ENCODE measurements at regions not wholly inside any gene's neighbourhood (a gene's known extent, or its start where the extent isn't known, plus 50 kb on each side); places are given as distances from the start of the nearest gene placed in this dataset.

DNA sequence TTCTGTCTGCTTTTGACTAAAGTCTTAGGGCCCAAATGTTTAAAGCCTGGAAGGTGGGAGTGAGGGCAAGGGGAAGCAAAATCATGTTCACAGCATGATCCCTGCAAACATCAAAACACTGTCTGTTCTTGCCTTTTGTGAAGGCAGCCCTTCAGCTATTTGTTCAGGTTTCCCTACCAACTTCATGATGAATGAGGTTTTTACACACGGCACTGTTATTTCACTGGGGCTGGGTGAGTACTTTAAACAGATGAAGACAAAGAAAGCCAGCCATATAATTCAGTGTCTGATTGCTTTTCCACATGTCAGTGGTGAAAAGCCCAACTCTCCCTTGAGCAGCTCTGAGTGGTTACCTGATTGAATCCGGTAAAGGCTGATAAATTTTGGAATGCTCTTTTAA, 224.7 kb upstream of the GRAMD2B start:
- no peak overlapping the region for H3K27ac ChIP-seq (ENCODE audit: low read depth in 2 of 2, low read length in 1 of 2)
- 46 to 52% methylated on average over 2 of the region's 2 CpGs for WGBS, 2 donors
- no peaks in the 10 kb centered on the region for H3K4me1 ChIP-seq (ENCODE audit: control insufficient read depth in 2 of 2, insufficient read depth in 2 of 2, low read length in 1 of 2)
- H3K4me3 ChIP-seq (ENCODE audit: low read depth in 1 of 2, low read length in 2 of 2) = no peak overlapping the region
- no peaks in the 10 kb centered on the region for H3K27me3 ChIP-seq (ENCODE audit: control insufficient read depth in 1 of 2, insufficient read depth in 2 of 2, low read length in 2 of 2)
- peaks cover 0 to 2% of the 10 kb centered on the region in 2 donors for H3K9me3 ChIP-seq (ENCODE audit: control insufficient read depth in 2 of 2, insufficient read depth in 1 of 2, low read depth in 1 of 2, low read length in 1 of 2)
- H3K36me3 ChIP-seq (ENCODE audit: control insufficient read depth in 2 of 2, insufficient read depth in 2 of 2, low read length in 1 of 2) = no peaks in the 10 kb centered on the region

- no peak overlapping the region for H3K27ac ChIP-seq (ENCODE audit: low read depth in 2 of 2, low read length in 1 of 2)
- peaks cover 0 to 2% of the 10 kb centered on the region in 2 donors for H3K9me3 ChIP-seq (ENCODE audit: control insufficient read depth in 2 of 2, insufficient read depth in 1 of 2, low read depth in 1 of 2, low read length in 1 of 2)
- no peak overlapping the region for H3K4me3 ChIP-seq (ENCODE audit: low read depth in 1 of 2, low read length in 2 of 2)
- H3K4me1 ChIP-seq (ENCODE audit: control insufficient read depth in 2 of 2, insufficient read depth in 2 of 2, low read length in 1 of 2) = no peaks in the 10 kb centered on the region
- no peaks in the 10 kb centered on the region for H3K27me3 ChIP-seq (ENCODE audit: control insufficient read depth in 1 of 2, insufficient read depth in 2 of 2, low read length in 2 of 2)
- 86 to 87% methylated on average over 4 of the region's 4 CpGs for WGBS, 2 donors
- no peaks in the 10 kb centered on the region for H3K36me3 ChIP-seq (ENCODE audit: control insufficient read depth in 2 of 2, insufficient read depth in 2 of 2, low read length in 1 of 2)
These were observed 223.7 kb upstream of the GRAMD2B start for GRCh38 chr5:126199467-126199866.

DNA sequence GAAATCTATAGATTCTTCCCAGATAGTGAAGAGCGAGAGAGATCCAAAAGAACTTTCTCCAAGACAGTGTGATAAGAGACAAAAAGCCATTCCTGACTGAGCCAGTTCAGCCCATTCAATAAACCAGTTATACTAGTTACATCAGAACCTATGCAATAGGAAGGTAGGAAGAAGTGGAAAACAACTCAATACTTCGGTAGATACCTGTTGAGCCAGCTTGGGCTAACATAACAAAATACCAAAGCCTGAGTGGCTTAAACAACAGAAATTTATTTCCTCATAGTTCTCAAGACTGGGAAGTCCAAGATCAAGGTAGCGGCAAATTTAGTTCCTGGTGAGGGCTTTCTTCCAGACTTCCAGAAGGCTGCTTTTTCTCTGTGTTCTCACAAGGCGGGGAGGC, 214.5 kb upstream of the GRAMD2B start:
- 52 to 58% methylated on average over 4 of the region's 4 CpGs for WGBS, 2 donors
- no peaks in the 10 kb centered on the region for H3K9me3 ChIP-seq (ENCODE audit: control insufficient read depth in 2 of 2, insufficient read depth in 1 of 2, low read depth in 1 of 2, low read length in 1 of 2)
- H3K27me3 ChIP-seq (ENCODE audit: control insufficient read depth in 1 of 2, insufficient read depth in 2 of 2, low read length in 2 of 2) = no peaks in the 10 kb centered on the region
- no peak overlapping the region for H3K4me3 ChIP-seq (ENCODE audit: low read depth in 1 of 2, low read length in 2 of 2)
- H3K27ac ChIP-seq (ENCODE audit: low read depth in 2 of 2, low read length in 1 of 2) = peak overlapping the region in 1 of 2 donors; percentile 35
- H3K4me1 ChIP-seq (ENCODE audit: control insufficient read depth in 2 of 2, insufficient read depth in 2 of 2, low read length in 1 of 2) = no peaks in the 10 kb centered on the region
- H3K36me3 ChIP-seq (ENCODE audit: control insufficient read depth in 2 of 2, insufficient read depth in 2 of 2, low read length in 1 of 2) = no peaks in the 10 kb centered on the region

GRCh38 chr5:126210955-126211354, 212.3 kb upstream of the GRAMD2B start:
- H3K36me3 ChIP-seq (ENCODE audit: control insufficient read depth in 2 of 2, insufficient read depth in 2 of 2, low read length in 1 of 2) = no peaks in the 10 kb centered on the region
- H3K4me3 ChIP-seq (ENCODE audit: low read depth in 1 of 2, low read length in 2 of 2) = no peak overlapping the region
- no peaks in the 10 kb centered on the region for H3K9me3 ChIP-seq (ENCODE audit: control insufficient read depth in 2 of 2, insufficient read depth in 1 of 2, low read depth in 1 of 2, low read length in 1 of 2)
- WGBS, 2 donors = 75 to 84% methylated on average over 6 of the region's 6 CpGs
- H3K4me1 ChIP-seq (ENCODE audit: control insufficient read depth in 2 of 2, insufficient read depth in 2 of 2, low read length in 1 of 2) = no peaks in the 10 kb centered on the region
- no peak overlapping the region for H3K27ac ChIP-seq (ENCODE audit: low read depth in 2 of 2, low read length in 1 of 2)
- no peaks in the 10 kb centered on the region for H3K27me3 ChIP-seq (ENCODE audit: control insufficient read depth in 1 of 2, insufficient read depth in 2 of 2, low read length in 2 of 2)

- H3K27ac ChIP-seq (ENCODE audit: low read depth in 2 of 2, low read length in 1 of 2) = no peak overlapping the region
- no peaks in the 10 kb centered on the region for H3K27me3 ChIP-seq (ENCODE audit: control insufficient read depth in 1 of 2, insufficient read depth in 2 of 2, low read length in 2 of 2)
- no peaks in the 10 kb centered on the region for H3K4me1 ChIP-seq (ENCODE audit: control insufficient read depth in 2 of 2, insufficient read depth in 2 of 2, low read length in 1 of 2)
- no peak overlapping the region for H3K4me3 ChIP-seq (ENCODE audit: low read depth in 1 of 2, low read length in 2 of 2)
- no peaks in the 10 kb centered on the region for H3K36me3 ChIP-seq (ENCODE audit: control insufficient read depth in 2 of 2, insufficient read depth in 2 of 2, low read length in 1 of 2)
- peaks cover 0 to 4% of the 10 kb centered on the region in 2 donors for H3K9me3 ChIP-seq (ENCODE audit: control insufficient read depth in 2 of 2, insufficient read depth in 1 of 2, low read depth in 1 of 2, low read length in 1 of 2)
These were observed 203.6 kb upstream of the GRAMD2B start for GRCh38 chr5:126219616-126220015.

GRCh38 chr5:126220725-126221124, 202.5 kb upstream of the GRAMD2B start:
- 90 to 94% methylated on average over 11 of the region's 11 CpGs for WGBS, 2 donors
- Histone ChIP-seq H3K36me3 (ENCODE audit: control insufficient read depth in 2 of 2, insufficient read depth in 2 of 2, low read length in 1 of 2) (no peaks in the 10 kb centered on the region), H3K27ac (ENCODE audit: low read depth in 2 of 2, low read length in 1 of 2) (no peak overlapping the region)

DNA sequence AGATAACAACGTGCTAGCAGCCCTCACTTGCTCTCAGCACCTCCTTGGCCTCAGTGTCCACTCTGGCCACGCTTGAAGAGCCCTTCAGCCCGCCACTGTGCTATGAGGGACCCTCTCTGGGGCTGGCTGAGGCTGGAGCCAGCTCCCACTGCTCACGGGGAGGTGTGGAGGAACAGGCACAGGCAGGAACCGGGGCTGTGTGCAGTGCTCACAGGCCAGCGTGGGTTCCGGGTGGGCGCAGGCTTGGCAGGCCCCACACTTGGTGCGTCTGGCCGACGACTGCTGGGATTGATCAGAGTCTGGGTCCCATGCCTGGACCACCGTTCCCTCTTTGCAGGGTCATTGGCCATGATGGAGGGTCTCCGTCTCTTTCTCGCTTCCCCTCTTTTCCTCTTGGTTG, 194.3 kb upstream of the GRAMD2B start:
- H3K36me3 ChIP-seq (ENCODE audit: control insufficient read depth in 2 of 2, insufficient read depth in 2 of 2, low read length in 1 of 2) = no peaks in the 10 kb centered on the region
- no peak overlapping the region for H3K4me3 ChIP-seq (ENCODE audit: low read depth in 1 of 2, low read length in 2 of 2)
- 93% methylated on average over 14 of the region's 14 CpGs for whole genome bisulfite sequencing, 2 donors
- no peaks in the 10 kb centered on the region for H3K27me3 ChIP-seq (ENCODE audit: control insufficient read depth in 1 of 2, insufficient read depth in 2 of 2, low read length in 2 of 2)
- H3K27ac ChIP-seq (ENCODE audit: low read depth in 2 of 2, low read length in 1 of 2) = no peak overlapping the region
- H3K4me1 ChIP-seq (ENCODE audit: control insufficient read depth in 2 of 2, insufficient read depth in 2 of 2, low read length in 1 of 2) = no peaks in the 10 kb centered on the region
- peaks cover 3 to 5% of the 10 kb centered on the region in 2 donors for H3K9me3 ChIP-seq (ENCODE audit: control insufficient read depth in 2 of 2, insufficient read depth in 1 of 2, low read depth in 1 of 2, low read length in 1 of 2)

More at GRCh38 chr5:126220725-126221124, 202.5 kb upstream of the GRAMD2B start:
- H3K9me3 ChIP-seq (ENCODE audit: control insufficient read depth in 2 of 2, insufficient read depth in 1 of 2, low read depth in 1 of 2, low read length in 1 of 2) = peaks cover 0 to 4% of the 10 kb centered on the region in 2 donors
- no peaks in the 10 kb centered on the region for H3K27me3 ChIP-seq (ENCODE audit: control insufficient read depth in 1 of 2, insufficient read depth in 2 of 2, low read length in 2 of 2)
- H3K4me3 ChIP-seq (ENCODE audit: low read depth in 1 of 2, low read length in 2 of 2) = no peak overlapping the region
- no peaks in the 10 kb centered on the region for H3K4me1 ChIP-seq (ENCODE audit: control insufficient read depth in 2 of 2, insufficient read depth in 2 of 2, low read length in 1 of 2)

DNA sequence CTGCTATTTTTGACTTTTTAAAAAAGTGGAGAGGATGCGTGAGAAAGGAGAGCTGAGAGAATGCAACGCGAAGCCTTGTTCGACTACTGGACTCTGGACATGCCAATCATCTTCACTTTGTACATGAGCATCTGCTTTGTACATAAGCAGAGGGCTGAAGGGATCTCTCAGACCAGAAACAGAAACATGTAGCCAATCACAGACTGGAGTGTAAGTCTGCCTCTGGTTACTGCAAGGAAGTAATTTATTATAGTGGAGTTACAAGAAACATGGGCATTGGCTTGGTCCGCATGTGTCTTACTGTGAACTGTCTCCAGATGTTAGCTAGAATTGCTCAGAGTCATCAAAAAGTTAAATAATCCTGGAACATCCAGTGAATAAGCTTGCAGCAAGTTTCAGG, 190.0 kb upstream of the GRAMD2B start:
- H3K36me3 ChIP-seq (ENCODE audit: control insufficient read depth in 2 of 2, insufficient read depth in 2 of 2, low read length in 1 of 2) = no peaks in the 10 kb centered on the region
- peaks cover 0 to 3% of the 10 kb centered on the region in 2 donors for H3K4me1 ChIP-seq (ENCODE audit: control insufficient read depth in 2 of 2, insufficient read depth in 2 of 2, low read length in 1 of 2)
- no peak overlapping the region for H3K4me3 ChIP-seq (ENCODE audit: low read depth in 1 of 2, low read length in 2 of 2)
- WGBS, 2 donors = 79 to 87% methylated on average over 5 of the region's 5 CpGs
- no peak overlapping the region for H3K27ac ChIP-seq (ENCODE audit: low read depth in 2 of 2, low read length in 1 of 2)
- no peaks in the 10 kb centered on the region for H3K27me3 ChIP-seq (ENCODE audit: control insufficient read depth in 1 of 2, insufficient read depth in 2 of 2, low read length in 2 of 2)
- peaks cover 3 to 5% of the 10 kb centered on the region in 2 donors for H3K9me3 ChIP-seq (ENCODE audit: control insufficient read depth in 2 of 2, insufficient read depth in 1 of 2, low read depth in 1 of 2, low read length in 1 of 2)

GRCh38 chr5:126234563-126235195, 188.5 kb upstream of the GRAMD2B start:
- Histone ChIP-seq H3K4me1 (ENCODE audit: control insufficient read depth in 2 of 2, insufficient read depth in 2 of 2, low read length in 1 of 2) (peaks cover 0 to 3% of the 10 kb centered on the region in 2 donors), H3K9me3 (ENCODE audit: control insufficient read depth in 2 of 2, insufficient read depth in 1 of 2, low read depth in 1 of 2, low read length in 1 of 2) (no peaks in the 10 kb centered on the region), H3K27ac (ENCODE audit: low read depth in 2 of 2, low read length in 1 of 2) (no peak overlapping the region), H3K36me3 (ENCODE audit: control insufficient read depth in 2 of 2, insufficient read depth in 2 of 2, low read length in 1 of 2) (no peaks in the 10 kb centered on the region), H3K27me3 (ENCODE audit: control insufficient read depth in 1 of 2, insufficient read depth in 2 of 2, low read length in 2 of 2) (no peaks in the 10 kb centered on the region), H3K4me3 (ENCODE audit: low read depth in 1 of 2, low read length in 2 of 2) (no peak overlapping the region)
- WGBS, 2 donors = 44 to 46% methylated on average over 7 of the region's 7 CpGs

GRCh38 chr5:126235628-126236027, 187.6 kb upstream of the GRAMD2B start:
- no peak overlapping the region for H3K4me3 ChIP-seq (ENCODE audit: low read depth in 1 of 2, low read length in 2 of 2)
- H3K27ac ChIP-seq (ENCODE audit: low read depth in 2 of 2, low read length in 1 of 2) = no peak overlapping the region
- H3K4me1 ChIP-seq (ENCODE audit: control insufficient read depth in 2 of 2, insufficient read depth in 2 of 2, low read length in 1 of 2) = peaks cover 0 to 3% of the 10 kb centered on the region in 2 donors
- no peaks in the 10 kb centered on the region for H3K36me3 ChIP-seq (ENCODE audit: control insufficient read depth in 2 of 2, insufficient read depth in 2 of 2, low read length in 1 of 2)
- no peaks in the 10 kb centered on the region for H3K9me3 ChIP-seq (ENCODE audit: control insufficient read depth in 2 of 2, insufficient read depth in 1 of 2, low read depth in 1 of 2, low read length in 1 of 2)
- WGBS, 2 donors = 77 to 83% methylated on average over 7 of the region's 7 CpGs
- H3K27me3 ChIP-seq (ENCODE audit: control insufficient read depth in 1 of 2, insufficient read depth in 2 of 2, low read length in 2 of 2) = no peaks in the 10 kb centered on the region

Data from esophagus (tissue), 2 donors.